ENCODE measurements at regions not wholly inside any gene's neighbourhood (a gene's known extent, or its start where the extent isn't known, plus 50 kb on each side); places are given as distances from the start of the nearest gene placed in this dataset.

DNA sequence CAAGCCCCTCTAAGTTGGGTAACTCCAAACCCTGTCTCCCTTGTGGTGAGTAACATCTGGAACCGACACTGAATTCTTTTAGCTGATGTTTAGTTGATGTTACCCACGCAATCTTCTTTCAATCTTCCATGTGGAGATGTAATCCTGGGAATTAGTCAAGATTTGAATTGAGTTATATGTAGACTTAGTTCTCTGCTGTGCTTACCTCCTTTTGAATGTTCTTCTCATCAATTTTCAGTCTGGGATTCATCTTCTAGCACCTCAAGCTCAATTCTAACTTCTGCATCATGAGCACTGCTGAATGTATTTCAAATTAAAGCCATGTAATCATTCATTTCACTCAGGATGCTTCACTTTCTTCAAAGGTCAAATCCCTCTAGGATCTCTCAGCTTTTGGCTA is 270.6 kb downstream of the FAM170A start:
- H3K4me3 Mint-ChIP-seq (ENCODE audit: unreplicated experiment): no peak overlapping the region
- no peaks in the 10 kb centered on the region for H3K4me1 Mint-ChIP-seq (ENCODE audit: low read depth)
- H3K27me3 Mint-ChIP-seq (ENCODE audit: low read depth): peaks cover 18% of the 10 kb centered on the region

DNA sequence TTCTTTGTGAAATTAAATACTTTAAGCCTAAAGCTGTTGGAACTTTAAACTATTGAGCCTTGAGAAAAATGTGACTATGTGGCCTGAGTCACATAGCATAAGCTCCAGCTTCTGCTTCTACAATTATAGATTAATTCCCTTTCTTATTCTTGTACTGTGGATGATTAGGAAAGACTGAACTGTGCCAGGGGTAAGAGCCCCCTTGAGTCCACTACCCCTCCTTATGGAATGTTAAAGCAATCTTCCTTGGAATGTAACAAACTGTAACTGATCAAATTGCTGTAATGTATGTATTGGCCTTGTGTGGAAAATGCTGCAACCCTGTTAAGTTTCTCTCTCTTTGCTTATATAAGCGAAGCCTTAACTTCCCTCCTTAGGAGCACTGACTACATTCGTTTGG is 273.2 kb downstream of the FAM170A start:
- no peaks in the 10 kb centered on the region for H3K4me1 Mint-ChIP-seq (ENCODE audit: low read depth)
- no peak for DNase-seq (ENCODE audit: low spot score)
- TF ChIP-seq, protein P1, sequence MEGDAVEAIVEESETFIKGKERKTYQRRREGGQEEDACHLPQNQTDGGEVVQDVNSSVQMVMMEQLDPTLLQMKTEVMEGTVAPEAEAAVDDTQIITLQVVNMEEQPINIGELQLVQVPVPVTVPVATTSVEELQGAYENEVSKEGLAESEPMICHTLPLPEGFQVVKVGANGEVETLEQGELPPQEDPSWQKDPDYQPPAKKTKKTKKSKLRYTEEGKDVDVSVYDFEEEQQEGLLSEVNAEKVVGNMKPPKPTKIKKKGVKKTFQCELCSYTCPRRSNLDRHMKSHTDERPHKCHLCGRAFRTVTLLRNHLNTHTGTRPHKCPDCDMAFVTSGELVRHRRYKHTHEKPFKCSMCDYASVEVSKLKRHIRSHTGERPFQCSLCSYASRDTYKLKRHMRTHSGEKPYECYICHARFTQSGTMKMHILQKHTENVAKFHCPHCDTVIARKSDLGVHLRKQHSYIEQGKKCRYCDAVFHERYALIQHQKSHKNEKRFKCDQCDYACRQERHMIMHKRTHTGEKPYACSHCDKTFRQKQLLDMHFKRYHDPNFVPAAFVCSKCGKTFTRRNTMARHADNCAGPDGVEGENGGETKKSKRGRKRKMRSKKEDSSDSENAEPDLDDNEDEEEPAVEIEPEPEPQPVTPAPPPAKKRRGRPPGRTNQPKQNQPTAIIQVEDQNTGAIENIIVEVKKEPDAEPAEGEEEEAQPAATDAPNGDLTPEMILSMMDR (IDR thresholded peaks at IDR 0.05): no peak
- H3K27ac Mint-ChIP-seq (ENCODE audit: unreplicated experiment): no peak overlapping the region
- peaks cover 15% of the 10 kb centered on the region for H3K27me3 Mint-ChIP-seq (ENCODE audit: low read depth)
- no peak overlapping the region for H3K4me3 Mint-ChIP-seq (ENCODE audit: unreplicated experiment)
- no peaks in the 10 kb centered on the region for H3K36me3 Mint-ChIP-seq (ENCODE audit: low read depth)
- peaks cover 10% of the 10 kb centered on the region for H3K9me3 Mint-ChIP-seq (ENCODE audit: low read depth)

More for the DNA sequence above, 270.6 kb downstream of the FAM170A start:
- DNase-seq (ENCODE audit: low spot score): no peak
- Mint-ChIP-seq H3K27ac (ENCODE audit: unreplicated experiment) (no peak overlapping the region), H3K36me3 (ENCODE audit: low read depth) (no peaks in the 10 kb centered on the region), H3K9me3 (ENCODE audit: low read depth) (no peaks in the 10 kb centered on the region)
- TF ChIP-seq, protein P1 (IDR thresholded peaks at IDR 0.05): no peak

DNA sequence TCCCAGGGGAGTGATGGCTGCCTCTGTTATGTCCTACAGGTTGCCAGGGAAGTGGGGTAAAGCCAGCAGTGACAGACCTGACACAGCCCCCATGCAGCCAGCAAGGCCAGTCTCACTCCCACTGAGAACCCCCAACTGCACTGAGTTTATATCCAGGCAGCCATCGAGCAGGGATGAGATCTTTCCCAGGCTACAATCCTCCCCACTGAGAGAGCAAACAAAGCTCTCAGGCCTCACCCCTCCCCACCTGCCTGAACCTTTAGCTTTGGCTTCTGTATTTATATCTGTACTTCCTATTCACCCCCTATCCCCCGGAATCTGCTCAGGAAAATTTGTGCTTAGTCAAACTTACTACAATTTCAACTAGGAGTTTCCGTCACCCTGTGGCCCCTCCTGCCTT is 284.1 kb downstream of the FAM170A start:
- Mint-ChIP-seq H3K27me3 (ENCODE audit: low read depth) (peaks cover 11% of the 10 kb centered on the region), H3K9me3 (ENCODE audit: low read depth) (peaks cover 24% of the 10 kb centered on the region), H3K36me3 (ENCODE audit: low read depth) (no peaks in the 10 kb centered on the region), H3K4me3 (ENCODE audit: unreplicated experiment) (no peak overlapping the region), H3K4me1 (ENCODE audit: low read depth) (no peaks in the 10 kb centered on the region), H3K27ac (ENCODE audit: unreplicated experiment) (no peak overlapping the region)
- TF ChIP-seq, protein P1 (IDR thresholded peaks at IDR 0.05): no peak
- DNase-seq (ENCODE audit: low spot score): no peak

DNA sequence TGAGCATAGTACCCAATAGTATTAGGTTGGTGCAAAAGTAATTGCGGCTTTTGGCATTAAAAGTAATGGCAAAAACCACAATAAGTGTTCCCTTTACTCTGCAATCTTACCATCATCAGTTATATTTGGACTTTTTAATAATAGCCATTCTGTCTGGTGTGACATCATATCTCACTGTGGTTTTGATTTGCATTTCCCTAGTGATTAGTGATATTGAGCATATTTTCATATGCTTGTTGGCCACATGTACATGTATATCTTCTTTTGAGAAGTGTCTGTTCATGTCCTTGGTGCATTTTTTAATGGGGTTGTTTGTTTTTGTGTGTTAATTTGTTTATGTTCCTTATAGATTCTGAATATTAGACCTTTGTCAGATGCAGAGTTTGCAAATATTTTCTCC is 289.9 kb downstream of the FAM170A start:
- no peak overlapping the region for H3K4me3 Mint-ChIP-seq (ENCODE audit: unreplicated experiment)
- no peaks in the 10 kb centered on the region for H3K4me1 Mint-ChIP-seq (ENCODE audit: low read depth)
- H3K9me3 Mint-ChIP-seq (ENCODE audit: low read depth): no peaks in the 10 kb centered on the region
- DNase-seq (ENCODE audit: low spot score): no peak
- H3K27me3 Mint-ChIP-seq (ENCODE audit: low read depth): peaks cover 36% of the 10 kb centered on the region
- H3K36me3 Mint-ChIP-seq (ENCODE audit: low read depth): no peaks in the 10 kb centered on the region
- H3K27ac Mint-ChIP-seq (ENCODE audit: unreplicated experiment): no peak overlapping the region
- TF ChIP-seq, protein P1 (IDR thresholded peaks at IDR 0.05): no peak

DNA sequence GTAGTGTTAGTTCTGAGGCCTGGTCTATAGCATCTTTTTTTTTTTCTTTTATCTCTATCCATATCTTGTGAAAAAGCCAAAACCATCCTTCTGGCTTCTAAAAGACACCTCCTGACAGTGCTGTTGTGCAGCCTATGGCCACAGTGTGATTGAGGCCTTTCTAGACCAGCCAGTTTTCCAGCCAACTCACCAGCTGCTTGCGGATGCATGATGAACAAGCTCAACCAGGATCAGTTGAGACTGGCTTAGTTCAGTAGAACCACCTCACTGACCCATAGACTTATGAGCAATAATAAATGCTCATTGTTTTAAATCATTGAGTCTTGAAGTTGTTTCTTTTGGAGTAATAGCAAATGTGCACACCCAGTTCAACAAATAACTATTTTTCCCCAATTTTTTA is 296.9 kb downstream of the FAM170A start:
- Mint-ChIP-seq H3K36me3 (ENCODE audit: low read depth) (no peaks in the 10 kb centered on the region), H3K4me3 (ENCODE audit: unreplicated experiment) (no peak overlapping the region), H3K4me1 (ENCODE audit: low read depth) (no peaks in the 10 kb centered on the region), H3K27ac (ENCODE audit: unreplicated experiment) (no peak overlapping the region), H3K9me3 (ENCODE audit: low read depth) (no peaks in the 10 kb centered on the region), H3K27me3 (ENCODE audit: low read depth) (peaks cover 22% of the 10 kb centered on the region)
- DNase-seq (ENCODE audit: low spot score): no peak
- TF ChIP-seq, protein P1 (IDR thresholded peaks at IDR 0.05): no peak

All from chondrocyte (in vitro differentiated cells).